Trophoblast cell (in vitro differentiated cells and primary cell): ENCODE measurements at regions not wholly inside any gene's neighbourhood (a gene's known extent, or its start where the extent isn't known, plus 50 kb on each side); places are given as distances from the start of the nearest gene placed in this dataset.

Source experiments
- DNase-seq, 2 donors: peaks; one replicate each; pipeline ENCODE4 v3.0.0-alpha.2; 2016
- H2AFZ ChIP-seq: 2 replicates; pipeline ENCODE4 v1.6.1; 2013; ENCODE audit warnings: low read length, moderate library complexity, mild to moderate bottlenecking; ENCODE audit not compliant: insufficient read depth, poor library complexity
- H2AK5ac ChIP-seq: 2 replicates; pipeline ENCODE4 v1.6.1; 2013; ENCODE audit warnings: mild to moderate bottlenecking, low read length
- H2BK120ac ChIP-seq: 2 replicates; pipeline ENCODE4 v1.6.1; 2013; ENCODE audit warnings: low read length, mild to moderate bottlenecking, moderate library complexity; ENCODE audit not compliant: insufficient read depth, poor library complexity
- H2BK12ac ChIP-seq: 2 replicates; pipeline ENCODE4 v1.6.1; 2013; ENCODE audit warnings: mild to moderate bottlenecking, low read length, moderate library complexity
- H2BK5ac ChIP-seq: 2 replicates; pipeline ENCODE4 v1.6.1; 2013; ENCODE audit warnings: low read length, low read depth, moderate library complexity, mild to moderate bottlenecking; ENCODE audit not compliant: poor library complexity
- H3K14ac ChIP-seq: 2 replicates; pipeline ENCODE4 v1.6.1; 2013; ENCODE audit warnings: mild to moderate bottlenecking, low read length
- H3K18ac ChIP-seq: 2 replicates; pipeline ENCODE4 v1.6.1; 2013; ENCODE audit warnings: mild to moderate bottlenecking, low read length
- H3K23ac ChIP-seq: 2 replicates; pipeline ENCODE4 v1.6.1; 2013; ENCODE audit warnings: low read length
- H3K27ac ChIP-seq: 2 replicates; pipeline ENCODE4 v1.5.1; 2013; ENCODE audit warnings: low read depth, mild to moderate bottlenecking, inconsistent platforms, low read length, moderate library complexity
- H3K27me3 ChIP-seq: 2 replicates; pipeline ENCODE4 v1.6.1; 2013; ENCODE audit warnings: inconsistent platforms, mild to moderate bottlenecking, low read length, moderate library complexity; ENCODE audit not compliant: insufficient read depth
- H3K36me3 ChIP-seq, 2 experiments: 1 replicate in 1 of 2; 2 replicates in 1 of 2; pipeline ENCODE4 v1.6.1; 2013; ENCODE audit warnings: low read length in 2 of 2, mild to moderate bottlenecking in 2 of 2, moderate library complexity in 1 of 2; ENCODE audit not compliant: insufficient read depth in 2 of 2, control insufficient read depth in 1 of 2
- H3K4ac ChIP-seq: 2 replicates; pipeline ENCODE4 v1.6.1; 2013; ENCODE audit warnings: low read depth, mild to moderate bottlenecking, low read length, moderate library complexity
- H3K4me1 ChIP-seq, 2 experiments: 1 replicate in 1 of 2; 2 replicates in 1 of 2; pipeline ENCODE4 v1.6.1; 2013; ENCODE audit warnings: low read length in 2 of 2, mild to moderate bottlenecking in 2 of 2, moderate library complexity in 1 of 2; ENCODE audit not compliant: insufficient read depth in 2 of 2, control insufficient read depth in 1 of 2
- H3K4me2 ChIP-seq: 2 replicates; pipeline ENCODE4 v1.6.1; 2013; ENCODE audit warnings: inconsistent platforms, mild to moderate bottlenecking, low read length, moderate library complexity
- H3K4me3 ChIP-seq: 2 replicates; pipeline ENCODE4 v1.5.1; 2013; ENCODE audit warnings: mild to moderate bottlenecking, low read depth, low read length, inconsistent platforms
- H3K79me1 ChIP-seq: one replicate; pipeline ENCODE4 v1.6.1; 2013; ENCODE audit warnings: low read length
- H3K79me2 ChIP-seq: 2 replicates; pipeline ENCODE4 v1.6.1; 2013; ENCODE audit warnings: low read length, mild to moderate bottlenecking; ENCODE audit not compliant: control insufficient read depth, insufficient read depth, poor library complexity
- H3K9ac ChIP-seq: 2 replicates; pipeline ENCODE4 v1.6.1; 2013; ENCODE audit warnings: mild to moderate bottlenecking, low read length
- H3K9me3 ChIP-seq: 2 replicates; pipeline ENCODE4 v1.6.1; 2013; ENCODE audit warnings: low read depth, mild to moderate bottlenecking, control low read depth, inconsistent platforms, low read length; ENCODE audit not compliant: insufficient read depth
- H4K12ac ChIP-seq: 2 replicates; pipeline ENCODE4 v1.6.1; 2013; ENCODE audit warnings: low read depth, mild to moderate bottlenecking, low read length, moderate library complexity
- H4K8ac ChIP-seq: 2 replicates; pipeline ENCODE4 v1.6.1; 2013; ENCODE audit warnings: low read depth, mild to moderate bottlenecking, low read length, moderate library complexity
- H4K91ac ChIP-seq: one replicate; pipeline ENCODE4 v1.6.1; 2013; ENCODE audit warnings: low read depth, mild to moderate bottlenecking, low read length, moderate library complexity
- WGBS: extraction: QIAGEN DNeasy Blood & Tissue Kit; methylation state at CpG from one replicate; pipeline ENCODE4 v1.1.7; 2013; ENCODE audit warnings: missing lambda C conversion rate; ENCODE audit not compliant: insufficient read length, insufficient coverage; ENCODE audit errors: extremely low coverage; 5-methylcytosine and 5-hydroxymethylcytosine counted together

DNA sequence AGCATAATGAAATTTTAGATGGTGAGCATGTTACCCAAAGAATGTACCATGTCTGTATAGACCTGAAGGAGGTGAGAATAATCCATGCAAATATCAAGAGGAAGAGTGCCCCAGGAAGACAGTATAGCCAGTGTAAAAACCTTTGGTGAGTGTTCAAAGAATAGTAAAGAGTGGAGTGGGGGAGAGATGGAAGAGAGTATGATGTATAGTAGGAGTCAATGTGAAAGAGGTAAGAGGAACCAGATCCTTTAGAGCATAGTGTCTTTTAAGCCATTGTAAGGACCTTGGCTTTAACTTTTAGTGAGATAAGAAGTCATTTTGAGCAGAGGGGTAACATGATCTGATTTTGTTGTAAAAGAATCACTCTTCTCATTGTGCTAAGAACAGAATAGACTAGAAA lies 1052.3 kb upstream of the ZEB2 start:
- Histone ChIP-seq H2BK5ac (no peak overlapping the region), H2AFZ (no peak overlapping the region), H4K12ac (no peak overlapping the region), H3K4me3 (no peak overlapping the region), H4K91ac (no peak overlapping the region), H4K8ac (no peak overlapping the region), H3K4me2 (no peak overlapping the region), H3K14ac (no peak overlapping the region), H3K23ac (no peak overlapping the region), H3K79me1 (no peaks in the 10 kb centered on the region), H3K79me2 (no peaks in the 10 kb centered on the region), H2BK12ac (no peak overlapping the region), H2BK120ac (no peak overlapping the region), H3K9ac (no peak overlapping the region), H3K18ac (no peak overlapping the region), H3K9me3 (no peaks in the 10 kb centered on the region), H3K36me3 (no peaks in the 10 kb centered on the region), H3K4ac (no peak overlapping the region), H3K27ac (no peak overlapping the region), H3K27me3 (no peaks in the 10 kb centered on the region), H3K4me1 (no peaks in the 10 kb centered on the region), H2AK5ac (no peak overlapping the region)
- DNase-seq: no peak

- H2BK5ac ChIP-seq: no peak overlapping the region
- H3K27ac ChIP-seq: no peak overlapping the region
- H3K4me1 ChIP-seq: no peaks in the 10 kb centered on the region
- H3K9ac ChIP-seq: no peak overlapping the region
- no peaks in the 10 kb centered on the region for H3K27me3 ChIP-seq
- no peak overlapping the region for H2AFZ ChIP-seq
- no peak overlapping the region for H2BK12ac ChIP-seq
- no peak overlapping the region for H3K4me2 ChIP-seq
- H3K9me3 ChIP-seq: no peaks in the 10 kb centered on the region
- no peaks in the 10 kb centered on the region for H3K79me1 ChIP-seq
- no peak overlapping the region for H4K12ac ChIP-seq
- H3K79me2 ChIP-seq: no peaks in the 10 kb centered on the region
- no peak overlapping the region for H3K23ac ChIP-seq
- DNase-seq: no peak
- H3K18ac ChIP-seq: no peak overlapping the region
- no peak overlapping the region for H4K91ac ChIP-seq
- H3K36me3 ChIP-seq: no peaks in the 10 kb centered on the region
- H2AK5ac ChIP-seq: no peak overlapping the region
- H3K14ac ChIP-seq: no peak overlapping the region
- no CpG with 5 or more reads among the region's 2 CpGs for WGBS
- no peak overlapping the region for H4K8ac ChIP-seq
- H3K4me3 ChIP-seq: no peak overlapping the region
- no peak overlapping the region for H2BK120ac ChIP-seq
- H3K4ac ChIP-seq: no peak overlapping the region
Observed at GRCh38 chr2:145569108-145569507, 1049.2 kb upstream of the ZEB2 start.

- H4K91ac ChIP-seq: no peak overlapping the region
- no CpG with 5 or more reads among the region's 7 CpGs for WGBS
- H2AFZ ChIP-seq: no peak overlapping the region
- no peak overlapping the region for H4K12ac ChIP-seq
- H3K9me3 ChIP-seq: no peaks in the 10 kb centered on the region
- no peak overlapping the region for H3K9ac ChIP-seq
- no peaks in the 10 kb centered on the region for H3K4me1 ChIP-seq
- no peak overlapping the region for H3K23ac ChIP-seq
- no peak overlapping the region for H3K14ac ChIP-seq
- H3K79me2 ChIP-seq: no peaks in the 10 kb centered on the region
- no peak overlapping the region for H2BK12ac ChIP-seq
- H4K8ac ChIP-seq: no peak overlapping the region
- H3K4ac ChIP-seq: no peak overlapping the region
- no peak overlapping the region for H3K4me2 ChIP-seq
- no peaks in the 10 kb centered on the region for H3K36me3 ChIP-seq
- H3K4me3 ChIP-seq: no peak overlapping the region
- H3K27me3 ChIP-seq: no peaks in the 10 kb centered on the region
- H2BK120ac ChIP-seq: no peak overlapping the region
- no peak overlapping the region for H3K27ac ChIP-seq
- H3K18ac ChIP-seq: no peak overlapping the region
- H2BK5ac ChIP-seq: no peak overlapping the region
- no peaks in the 10 kb centered on the region for H3K79me1 ChIP-seq
- no peak overlapping the region for H2AK5ac ChIP-seq
- DNase-seq: no peak
Observed at GRCh38 chr2:145563741-145564615, 1044.1 kb upstream of the ZEB2 start.

DNA sequence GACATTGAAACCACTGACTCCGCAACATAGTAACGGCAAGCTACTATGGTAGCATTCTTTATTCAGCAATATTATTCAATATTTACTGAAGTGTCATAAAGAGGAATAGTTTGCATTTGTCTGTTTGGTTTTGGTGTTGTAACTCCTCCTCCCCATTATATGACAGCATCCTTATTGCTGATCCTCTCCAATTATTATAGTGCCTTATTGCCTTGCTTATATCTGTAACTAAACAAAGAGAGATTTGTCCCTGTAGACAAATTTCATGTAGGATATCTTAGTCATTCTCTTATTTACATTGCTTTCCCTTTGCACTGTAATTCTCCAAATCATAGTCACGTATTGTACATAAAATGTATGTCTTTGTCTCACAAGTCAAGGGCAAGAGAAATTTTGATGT lies 1041.2 kb upstream of the ZEB2 start:
- Histone ChIP-seq H3K9me3 (no peaks in the 10 kb centered on the region), H3K36me3 (no peaks in the 10 kb centered on the region)
- no CpG with 5 or more reads among the region's 3 CpGs for WGBS

More for the DNA sequence above, 1041.2 kb upstream of the ZEB2 start:
- no peak overlapping the region for H3K27ac ChIP-seq
- H2BK5ac ChIP-seq: no peak overlapping the region
- H2BK12ac ChIP-seq: no peak overlapping the region
- no peak overlapping the region for H3K14ac ChIP-seq
- H3K4me2 ChIP-seq: no peak overlapping the region
- no peak overlapping the region for H4K8ac ChIP-seq
- H2AK5ac ChIP-seq: no peak overlapping the region
- H3K27me3 ChIP-seq: no peaks in the 10 kb centered on the region
- no peak overlapping the region for H3K4ac ChIP-seq
- no peak for DNase-seq
- no peak overlapping the region for H3K4me3 ChIP-seq
- no peak overlapping the region for H2BK120ac ChIP-seq
- H3K9ac ChIP-seq: no peak overlapping the region
- H4K12ac ChIP-seq: no peak overlapping the region
- no peaks in the 10 kb centered on the region for H3K4me1 ChIP-seq
- H3K18ac ChIP-seq: no peak overlapping the region
- H3K23ac ChIP-seq: no peak overlapping the region
- no peak overlapping the region for H2AFZ ChIP-seq
- H3K79me2 ChIP-seq: no peaks in the 10 kb centered on the region
- H3K79me1 ChIP-seq: no peaks in the 10 kb centered on the region
- no peak overlapping the region for H4K91ac ChIP-seq
